Esophagus squamous epithelium (tissue), 4 donors: ENCODE measurements at regions not wholly inside any gene's neighbourhood (a gene's known extent, or its start where the extent isn't known, plus 50 kb on each side); places are given as distances from the start of the nearest gene placed in this dataset.

Experiments
- CTCF ChIP-seq, 6 experiments: fragments of 450-650 bp in 4 of 6; fragments of 200-600 bp in 2 of 6; sonication (generic) in 2 of 6; IDR thresholded peaks; one replicate each; pipeline ENCODE4 v1.5.1; 2016 to 2019; ENCODE audit warnings: antibody characterized with exemption in 6 of 6, mild to moderate bottlenecking in 4 of 6, moderate library complexity in 4 of 6
- POLR2A ChIP-seq, 4 donors: fragments of 450-650 bp; IDR thresholded peaks; one replicate each; pipeline ENCODE4 v1.6.1; 2017; ENCODE audit warnings: antibody characterized with exemption in 4 of 4, mild to moderate bottlenecking in 4 of 4, moderate library complexity in 3 of 4

- TF ChIP-seq CTCF (IDR thresholded peaks at IDR 0.05) (no peak), POLR2A (IDR thresholded peaks at IDR 0.05) (no peak)
Measured at GRCh38 chr2:129641371-129641770, 338.1 kb upstream of the RAB6C start.
